ENCODE measurements at regions not wholly inside any gene's neighbourhood (a gene's known extent, or its start where the extent isn't known, plus 50 kb on each side); places are given as distances from the start of the nearest gene placed in this dataset.

GRCh38 chr5:144105371-144105770, 65.1 kb downstream of the YIPF5 start:
- TF ChIP-seq POLR2A (IDR thresholded peaks at IDR 0.05; ENCODE audit: low read depth, low read length) (no peak), POLR2AphosphoS5 (IDR thresholded peaks at IDR 0.05; ENCODE audit: low read depth, low read length) (no peak), TAF1 (IDR thresholded peaks at IDR 0.05; ENCODE audit: low read depth, low read length) (no peak), POU2F2 (IDR thresholded peaks at IDR 0.05; ENCODE audit: low read depth, low read length) (no peak), PAX5 (IDR thresholded peaks at IDR 0.05; ENCODE audit: insufficient read depth, low read length, severe bottlenecking) (no peak)

All from GM12891 (cell line).